ENCODE measurements at regions not wholly inside any gene's neighbourhood (a gene's known extent, or its start where the extent isn't known, plus 50 kb on each side); places are given as distances from the start of the nearest gene placed in this dataset.

- Histone ChIP-seq H3K9ac (ENCODE audit: control insufficient read depth, insufficient read depth, low read length) (no peak overlapping the region), H3K4me1 (ENCODE audit: control insufficient read depth, insufficient read depth, low read length) (no peaks in the 10 kb centered on the region), H3K9me3 (replicated peaks; ENCODE audit: control insufficient read depth, insufficient read depth, low read length) (no peaks in the 10 kb centered on the region), H4K20me1 (ENCODE audit: control insufficient read depth, insufficient read depth) (no peaks in the 10 kb centered on the region), H3K4me2 (ENCODE audit: control insufficient read depth, insufficient read depth) (no peak overlapping the region), H2AFZ (ENCODE audit: control insufficient read depth, low read depth, low read length) (no peak overlapping the region), H3K36me3 (ENCODE audit: control insufficient read depth in 2 of 2, insufficient read depth in 2 of 2, low read length in 1 of 2) (no peaks in the 10 kb centered on the region), H3K27me3 (replicated peaks in 1 of 2; ENCODE audit: control insufficient read depth in 2 of 2, insufficient read depth in 2 of 2, low read length in 1 of 2) (no peaks in the 10 kb centered on the region), H3K79me2 (ENCODE audit: control insufficient read depth, insufficient read depth, low read length) (no peaks in the 10 kb centered on the region), H3K4me3 (no peak overlapping the region), H3K27ac (ENCODE audit: control insufficient read depth, insufficient read depth) (no peak overlapping the region)
- TF ChIP-seq, protein P1, sequence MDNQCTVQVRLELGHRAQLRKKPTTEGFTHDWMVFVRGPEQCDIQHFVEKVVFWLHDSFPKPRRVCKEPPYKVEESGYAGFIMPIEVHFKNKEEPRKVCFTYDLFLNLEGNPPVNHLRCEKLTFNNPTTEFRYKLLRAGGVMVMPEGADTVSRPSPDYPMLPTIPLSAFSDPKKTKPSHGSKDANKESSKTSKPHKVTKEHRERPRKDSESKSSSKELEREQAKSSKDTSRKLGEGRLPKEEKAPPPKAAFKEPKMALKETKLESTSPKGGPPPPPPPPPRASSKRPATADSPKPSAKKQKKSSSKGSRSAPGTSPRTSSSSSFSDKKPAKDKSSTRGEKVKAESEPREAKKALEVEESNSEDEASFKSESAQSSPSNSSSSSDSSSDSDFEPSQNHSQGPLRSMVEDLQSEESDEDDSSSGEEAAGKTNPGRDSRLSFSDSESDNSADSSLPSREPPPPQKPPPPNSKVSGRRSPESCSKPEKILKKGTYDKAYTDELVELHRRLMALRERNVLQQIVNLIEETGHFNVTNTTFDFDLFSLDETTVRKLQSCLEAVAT (IDR thresholded peaks at IDR 0.05): no peak
- ATAC-seq: no peak
- CTCF ChIA-PET: no interaction called here
- BruUV-seq (replicated peaks): no TSS peak
- in situ Hi-C loops (cut with MboI): no loop called here
- RAD21 ChIA-PET (ENCODE audit: unreplicated experiment): no interaction called here
- no peak for DNase-seq (ENCODE audit: low read depth, low spot score)
- SMC1A ChIA-PET (ENCODE audit: uncharacterized antibody, unreplicated experiment): no interaction called here
- FAIRE-seq: no peak
- intact Hi-C loops (cut with micrococcal nuclease; ENCODE audit: unreplicated experiment): no loop called here
- WGBS (ENCODE audit: insufficient coverage, insufficient replicate concordance, low lambda C conversion rate, missing lambda C conversion rate): 49% methylated on average over 4 of the region's 4 CpGs
- POLR2A ChIA-PET: no interaction called here
Measured at GRCh38 chr21:22871692-22872091, 1873.5 kb downstream of the NCAM2 start.

- POLR2A ChIA-PET: no interaction called here
- 0% methylated on average over 1 of the region's 1 CpG for WGBS (ENCODE audit: insufficient coverage, insufficient replicate concordance, low lambda C conversion rate, missing lambda C conversion rate)
- CTCF ChIA-PET: interaction anchor here (0.7 kb wide), 1 partner anchor 1720 kb away, joined by 6 read pairs; no protein-coding TSS in a partner anchor
- intact Hi-C loops (cut with micrococcal nuclease; ENCODE audit: unreplicated experiment) (no loop called here), in situ Hi-C loops (cut with MboI) (no loop called here)
- no peaks in the 10 kb centered on the region for H3K27me3 ChIP-seq (replicated peaks in 1 of 2; ENCODE audit: control insufficient read depth in 2 of 2, insufficient read depth in 2 of 2, low read length in 1 of 2)
- no peak overlapping the region for H3K27ac ChIP-seq (ENCODE audit: control insufficient read depth, insufficient read depth)
- H2AFZ ChIP-seq (ENCODE audit: control insufficient read depth, low read depth, low read length): no peak overlapping the region
- H3K9ac ChIP-seq (ENCODE audit: control insufficient read depth, insufficient read depth, low read length): no peak overlapping the region
- BruUV-seq (replicated peaks): no TSS peak
- DNase-seq (ENCODE audit: low read depth, low spot score) (no peak), FAIRE-seq (no peak), ATAC-seq (no peak)
- TF ChIP-seq CBX3 (IDR thresholded peaks at IDR 0.05; ENCODE audit: borderline replicate concordance, low read depth) (no peak), PBX3 (IDR thresholded peaks at IDR 0.05; ENCODE audit: insufficient replicate concordance, low read depth, low read length) (no peak), YBX1 (IDR thresholded peaks at IDR 0.05) (no peak), SUZ12 (IDR thresholded peaks at IDR 0.05; ENCODE audit: unreplicated experiment) (no peak), BCL11A (IDR thresholded peaks at IDR 0.05; ENCODE audit: low read depth, low read length) (no peak)
- TF ChIP-seq, protein P2, sequence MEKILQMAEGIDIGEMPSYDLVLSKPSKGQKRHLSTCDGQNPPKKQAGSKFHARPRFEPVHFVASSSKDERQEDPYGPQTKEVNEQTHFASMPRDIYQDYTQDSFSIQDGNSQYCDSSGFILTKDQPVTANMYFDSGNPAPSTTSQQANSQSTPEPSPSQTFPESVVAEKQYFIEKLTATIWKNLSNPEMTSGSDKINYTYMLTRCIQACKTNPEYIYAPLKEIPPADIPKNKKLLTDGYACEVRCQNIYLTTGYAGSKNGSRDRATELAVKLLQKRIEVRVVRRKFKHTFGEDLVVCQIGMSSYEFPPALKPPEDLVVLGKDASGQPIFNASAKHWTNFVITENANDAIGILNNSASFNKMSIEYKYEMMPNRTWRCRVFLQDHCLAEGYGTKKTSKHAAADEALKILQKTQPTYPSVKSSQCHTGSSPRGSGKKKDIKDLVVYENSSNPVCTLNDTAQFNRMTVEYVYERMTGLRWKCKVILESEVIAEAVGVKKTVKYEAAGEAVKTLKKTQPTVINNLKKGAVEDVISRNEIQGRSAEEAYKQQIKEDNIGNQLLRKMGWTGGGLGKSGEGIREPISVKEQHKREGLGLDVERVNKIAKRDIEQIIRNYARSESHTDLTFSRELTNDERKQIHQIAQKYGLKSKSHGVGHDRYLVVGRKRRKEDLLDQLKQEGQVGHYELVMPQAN (conservative IDR thresholded peaks at IDR 0.05): no peak
- RAD21 ChIA-PET (ENCODE audit: unreplicated experiment): no interaction called here
- no peak overlapping the region for H3K4me3 ChIP-seq
- H3K4me1 ChIP-seq (ENCODE audit: control insufficient read depth, insufficient read depth, low read length): no peaks in the 10 kb centered on the region
- no peaks in the 10 kb centered on the region for H3K36me3 ChIP-seq (ENCODE audit: control insufficient read depth in 2 of 2, insufficient read depth in 2 of 2, low read length in 1 of 2)
- no peak overlapping the region for H3K4me2 ChIP-seq (ENCODE audit: control insufficient read depth, insufficient read depth)
- H4K20me1 ChIP-seq (ENCODE audit: control insufficient read depth, insufficient read depth): no peaks in the 10 kb centered on the region
- H3K79me2 ChIP-seq (ENCODE audit: control insufficient read depth, insufficient read depth, low read length): no peaks in the 10 kb centered on the region
- no peaks in the 10 kb centered on the region for H3K9me3 ChIP-seq (replicated peaks; ENCODE audit: control insufficient read depth, insufficient read depth, low read length)
- SMC1A ChIA-PET (ENCODE audit: uncharacterized antibody, unreplicated experiment): no interaction called here
Measured at GRCh38 chr21:22880573-22880972, 1882.4 kb downstream of the NCAM2 start.
